SK-N-MC (cell line): ENCODE measurements at regions not wholly inside any gene's neighbourhood (a gene's known extent, or its start where the extent isn't known, plus 50 kb on each side); places are given as distances from the start of the nearest gene placed in this dataset.

Source experiments
- FOXP2 ChIP-seq: optimal IDR thresholded peaks from 2 replicates; pipeline ENCODE3; 2011; ENCODE audit warnings: mild to moderate bottlenecking, moderate library complexity; ENCODE audit not compliant: insufficient read depth; ENCODE audit errors: extremely low read length, control extremely low read depth
- POLR2AphosphoS5 ChIP-seq: IDR thresholded peaks from 2 replicates; pipeline ENCODE4 v1.6.1; 2012; ENCODE audit warnings: mild to moderate bottlenecking, low read depth, low read length, borderline replicate concordance

DNA sequence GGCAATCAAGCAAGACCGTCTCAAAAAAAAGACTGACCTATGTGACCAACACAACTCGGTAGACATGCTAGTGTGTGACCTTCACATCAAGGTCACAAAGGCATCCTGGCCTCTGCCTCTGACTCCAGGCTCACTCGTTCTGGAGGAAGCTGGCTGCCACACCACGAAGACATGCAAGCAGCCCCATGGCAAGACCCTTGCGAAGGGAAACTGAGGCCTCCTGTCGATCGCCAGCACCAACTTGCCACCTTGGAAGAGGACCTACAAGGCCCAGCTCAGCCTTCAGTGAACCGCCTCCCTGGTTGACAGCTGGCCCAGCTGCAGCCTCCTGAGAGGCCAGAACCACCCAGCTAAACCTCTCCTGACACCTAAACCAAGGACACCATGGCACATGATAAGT is 79.3 kb upstream of the ASAP2 start:
- no peak for TF ChIP-seq FOXP2
- TF ChIP-seq POLR2AphosphoS5 = no peak
